Upper lobe of left lung (tissue), 6 donors: ENCODE measurements at regions not wholly inside any gene's neighbourhood (a gene's known extent, or its start where the extent isn't known, plus 50 kb on each side); places are given as distances from the start of the nearest gene placed in this dataset.

Source experiments
- ATAC-seq, 2 donors: fragments of 200-7000 bp; cut with Tn5 transposase; one replicate each; pipeline ENCODE4 v1.9.1; 2022; ENCODE audit warnings: mild to moderate bottlenecking in 2 of 2, moderate library complexity in 2 of 2; ENCODE audit not compliant: low FRiP score in 2 of 2
- DNase-seq, 2 donors: peaks; one replicate each; pipeline ENCODE4 v3.0.0-alpha.2; 2019 to 2020
- H3K27ac ChIP-seq, 4 donors: fragments of 200-600 bp; sonication (generic); one replicate each; pipeline ENCODE4 v1.5.1; 2016 to 2019
- H3K27me3 ChIP-seq, 4 donors: fragments of 200-600 bp; sonication (generic); one replicate each; pipeline ENCODE4 v1.5.1; 2017 to 2019
- H3K36me3 ChIP-seq, 4 donors: fragments of 200-600 bp; sonication (generic); one replicate each; pipeline ENCODE4 v1.5.1; 2016 to 2019
- H3K4me1 ChIP-seq, 4 donors: fragments of 200-600 bp; sonication (generic); one replicate each; pipeline ENCODE4 v1.5.1; 2018 to 2019
- H3K4me3 ChIP-seq, 4 donors: fragments of 200-600 bp; sonication (generic); one replicate each; pipeline ENCODE4 v1.5.1; 2017 to 2019; ENCODE audit warnings: mild to moderate bottlenecking in 2 of 4, moderate library complexity in 1 of 4
- H3K9me3 ChIP-seq, 4 donors: fragments of 200-600 bp; sonication (generic); one replicate each; pipeline ENCODE4 v1.5.1; 2018 to 2019
- CTCF ChIP-seq, 6 experiments: fragments of 450-650 bp in 4 of 6; fragments of 200-600 bp in 2 of 6; sonication (generic) in 2 of 6; IDR thresholded peaks; one replicate each; pipeline ENCODE4 v1.5.1; 2016 to 2019; ENCODE audit warnings: antibody characterized with exemption in 6 of 6
- EP300 ChIP-seq, 4 donors: sonication (generic); formaldehyde crosslinking; IDR thresholded peaks; one replicate each; pipeline ENCODE4 v1.5.1; 2017; ENCODE audit warnings: antibody characterized with exemption in 4 of 4, control low read depth in 2 of 4
- POLR2A ChIP-seq, 4 donors: fragments of 450-650 bp; IDR thresholded peaks; one replicate each; pipeline ENCODE4 v1.5.1; 2016 to 2017; ENCODE audit warnings: antibody characterized with exemption in 4 of 4, mild to moderate bottlenecking in 2 of 4
- POLR2AphosphoS5 ChIP-seq, 2 donors: sonication (generic); formaldehyde crosslinking; IDR thresholded peaks; one replicate each; pipeline ENCODE4 v1.5.1; 2017; ENCODE audit warnings: antibody characterized with exemption in 2 of 2
- WGBS, 2 donors: methylation state at CpG; one replicate each; pipeline ENCODE4 v1.1.5; 2017 to 2018; 5-methylcytosine and 5-hydroxymethylcytosine counted together
- donor health status: DM: no; HTN: no; CAD: no; lungs with moderate emphysema.
- donor health status: DM: no; HTN: yes; CAD: no; lungs with severe emphysema.

GRCh38 chr20:58147628-58148370 lies 80.7 kb downstream of the ANKRD60 start:
- WGBS, 2 donors: 75 to 83% methylated on average over 9 to 10 of the region's 10 CpGs
- no peak for DNase-seq
- H3K27me3 ChIP-seq: no peaks in the 10 kb centered on the region
- H3K4me3 ChIP-seq: no peak overlapping the region
- H3K36me3 ChIP-seq: no peaks in the 10 kb centered on the region
- no peaks in the 10 kb centered on the region for H3K9me3 ChIP-seq
- H3K27ac ChIP-seq: no peak overlapping the region
- no peak for ATAC-seq
- H3K4me1 ChIP-seq: no peaks in the 10 kb centered on the region
- TF ChIP-seq EP300 (IDR thresholded peaks at IDR 0.05): no peak
- no peak for TF ChIP-seq POLR2AphosphoS5 (IDR thresholded peaks at IDR 0.05)
- no peak for TF ChIP-seq CTCF (IDR thresholded peaks at IDR 0.05)
- no peak for TF ChIP-seq POLR2A (IDR thresholded peaks at IDR 0.05)

- DNase-seq (no peak), ATAC-seq (no peak)
- Histone ChIP-seq H3K4me3 (no peak overlapping the region), H3K4me1 (no peaks in the 10 kb centered on the region), H3K27me3 (no peaks in the 10 kb centered on the region), H3K9me3 (no peaks in the 10 kb centered on the region), H3K27ac (peak overlapping the region in 1 of 4 donors; percentile 28), H3K36me3 (no peaks in the 10 kb centered on the region)
- TF ChIP-seq CTCF (IDR thresholded peaks at IDR 0.05): no peak
- no peak for TF ChIP-seq EP300 (IDR thresholded peaks at IDR 0.05)
- TF ChIP-seq POLR2A (IDR thresholded peaks at IDR 0.05): no peak
- TF ChIP-seq POLR2AphosphoS5 (IDR thresholded peaks at IDR 0.05): no peak
- 86 to 93% methylated on average over 11 of the region's 11 CpGs for WGBS, 2 donors
Measured at GRCh38 chr20:58146746-58147140, 81.7 kb downstream of the ANKRD60 start.

GRCh38 chr20:58146081-58146745 lies 82.2 kb downstream of the ANKRD60 start:
- H3K36me3 ChIP-seq: no peaks in the 10 kb centered on the region
- TF ChIP-seq POLR2A (IDR thresholded peaks at IDR 0.05) (no peak), POLR2AphosphoS5 (IDR thresholded peaks at IDR 0.05) (no peak), EP300 (IDR thresholded peaks at IDR 0.05) (no peak), CTCF (IDR thresholded peaks at IDR 0.05) (no peak)
- no peaks in the 10 kb centered on the region for H3K4me1 ChIP-seq
- WGBS, 2 donors: 66 to 70% methylated on average over 8 of the region's 8 CpGs
- no peaks in the 10 kb centered on the region for H3K27me3 ChIP-seq
- ATAC-seq (no peak), DNase-seq (no peak)
- H3K9me3 ChIP-seq: no peaks in the 10 kb centered on the region
- H3K4me3 ChIP-seq: no peak overlapping the region
- H3K27ac ChIP-seq: peak overlapping the region in 3 of 4 donors; percentile 13 to 35 (median 30)

- Histone ChIP-seq H3K9me3 (no peaks in the 10 kb centered on the region), H3K27me3 (no peaks in the 10 kb centered on the region), H3K27ac (peak overlapping the region in 3 of 4 donors; percentile 13 to 35 (median 30)), H3K36me3 (no peaks in the 10 kb centered on the region), H3K4me1 (no peaks in the 10 kb centered on the region), H3K4me3 (no peak overlapping the region)
- DNase-seq: no peak
- 73 to 81% methylated on average over 6 of the region's 6 CpGs for WGBS, 2 donors
- TF ChIP-seq CTCF (IDR thresholded peaks at IDR 0.05) (no peak), POLR2A (IDR thresholded peaks at IDR 0.05) (no peak), POLR2AphosphoS5 (IDR thresholded peaks at IDR 0.05) (no peak), EP300 (IDR thresholded peaks at IDR 0.05) (no peak)
- no peak for ATAC-seq
Measured at GRCh38 chr20:58145506-58146080, 82.9 kb downstream of the ANKRD60 start.
